Myocyte (in vitro differentiated cells): ENCODE measurements at regions not wholly inside any gene's neighbourhood (a gene's known extent, or its start where the extent isn't known, plus 50 kb on each side); places are given as distances from the start of the nearest gene placed in this dataset.

Source experiments
- DNase-seq: peaks from one replicate; pipeline ENCODE4 v3.0.0-alpha.2; 2012; ENCODE audit warnings: low read depth

DNA sequence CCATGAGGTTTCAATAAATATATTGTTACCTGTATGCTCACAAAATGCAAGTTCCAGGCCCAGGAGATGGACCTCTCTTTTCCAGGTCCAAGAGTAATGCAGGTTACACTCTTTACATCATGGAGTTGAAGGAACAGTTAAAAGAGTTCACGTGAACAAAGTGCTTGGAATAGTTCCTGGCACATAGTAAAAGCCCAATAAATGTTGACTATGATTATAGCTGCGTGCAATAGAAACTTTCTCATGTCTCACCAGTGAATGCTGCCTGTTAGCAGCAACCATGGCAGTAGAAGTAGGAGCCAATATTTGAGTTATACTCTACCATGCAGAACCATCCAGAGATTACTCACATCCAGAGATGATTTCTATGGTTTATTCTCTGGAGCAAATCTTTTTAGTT lies 707.5 kb downstream of the DHX35 start:
- DNase-seq, result no peak

DNA sequence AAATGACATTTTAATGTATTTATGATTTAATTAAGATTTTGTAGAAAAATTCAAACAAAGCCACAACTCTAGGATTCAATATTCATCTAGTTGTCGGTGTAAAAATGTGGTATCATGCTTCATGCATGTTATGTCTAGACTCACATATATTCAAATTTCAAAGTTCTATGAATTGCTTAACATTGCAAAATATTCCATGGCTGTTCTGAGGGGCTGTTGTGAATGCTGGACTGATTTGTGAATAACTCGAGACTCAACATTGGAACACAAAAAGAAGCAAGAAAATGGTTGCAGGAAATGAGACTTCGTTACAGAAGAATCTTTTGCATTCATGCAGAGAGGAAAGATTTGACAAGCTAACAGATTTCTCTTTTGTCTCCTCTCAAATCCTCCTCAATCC lies 705.9 kb downstream of the DHX35 start:
- DNase-seq, result no peak

GRCh38 chr20:39661833-39662232 lies 699.7 kb downstream of the DHX35 start:
- DNase-seq, result peak; percentile 5

GRCh38 chr20:39660965-39661364 lies 698.8 kb downstream of the DHX35 start:
- no peak for DNase-seq

- no peak for DNase-seq
Measured at GRCh38 chr20:39660226-39660625, 698.1 kb downstream of the DHX35 start.

DNA sequence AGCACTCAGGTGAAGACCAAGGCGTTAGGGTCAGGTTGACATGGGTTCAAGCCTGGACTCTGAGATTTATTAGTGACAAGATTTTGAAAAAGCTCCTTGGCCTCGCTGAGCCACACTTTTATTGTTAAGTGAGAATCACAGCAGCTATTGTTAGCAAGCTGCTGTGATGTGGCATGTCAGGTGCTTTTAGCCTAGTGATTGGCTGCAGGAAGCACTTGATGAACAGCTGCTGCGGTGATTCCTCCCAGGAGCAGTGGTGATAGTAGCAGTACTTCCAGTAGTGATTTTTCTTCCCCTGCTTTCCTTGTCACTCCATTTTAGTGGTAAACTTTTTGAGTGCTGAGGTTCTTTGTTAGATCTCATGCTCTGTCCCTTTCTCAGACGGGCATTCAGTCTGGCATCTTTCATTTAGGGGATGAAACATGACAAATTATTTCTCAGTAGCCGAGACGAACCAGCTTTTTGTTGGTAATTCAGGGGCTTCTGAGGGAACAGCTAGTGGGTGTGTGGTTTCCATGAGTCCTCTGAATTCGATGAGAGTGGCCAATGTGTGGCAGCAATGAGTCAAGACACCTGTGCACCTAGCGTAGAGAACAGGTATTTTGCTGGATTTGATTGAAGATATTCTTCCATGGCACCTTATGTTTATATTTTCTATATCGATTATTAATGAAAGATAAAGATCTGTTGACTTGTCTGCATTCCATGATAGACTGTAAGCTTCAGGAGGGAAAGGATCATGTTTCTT lies 696.7 kb downstream of the DHX35 start:
- no peak for DNase-seq

DNA sequence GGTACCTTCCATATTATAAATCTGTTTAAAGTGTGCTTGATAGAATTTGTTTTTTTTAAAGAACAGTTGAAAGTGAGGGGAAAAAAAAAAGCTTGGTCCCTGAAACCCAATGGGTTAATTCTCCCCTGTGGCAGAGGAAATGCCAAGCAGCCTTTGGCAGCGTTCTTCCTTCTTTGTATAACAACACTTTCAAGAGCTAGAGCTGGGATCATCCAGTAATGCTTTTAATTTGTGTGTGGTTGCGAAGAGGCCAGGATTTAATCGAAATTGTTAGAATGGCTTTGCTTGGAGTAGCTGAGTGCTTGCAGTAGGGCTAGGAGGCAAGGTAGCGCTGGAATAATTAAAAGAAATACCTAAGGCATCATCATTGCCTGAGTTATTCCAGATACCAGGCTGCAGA lies 692.0 kb downstream of the DHX35 start:
- DNase-seq, result no peak

GRCh38 chr20:39651645-39652325 lies 689.6 kb downstream of the DHX35 start:
- DNase-seq, result no peak

DNA sequence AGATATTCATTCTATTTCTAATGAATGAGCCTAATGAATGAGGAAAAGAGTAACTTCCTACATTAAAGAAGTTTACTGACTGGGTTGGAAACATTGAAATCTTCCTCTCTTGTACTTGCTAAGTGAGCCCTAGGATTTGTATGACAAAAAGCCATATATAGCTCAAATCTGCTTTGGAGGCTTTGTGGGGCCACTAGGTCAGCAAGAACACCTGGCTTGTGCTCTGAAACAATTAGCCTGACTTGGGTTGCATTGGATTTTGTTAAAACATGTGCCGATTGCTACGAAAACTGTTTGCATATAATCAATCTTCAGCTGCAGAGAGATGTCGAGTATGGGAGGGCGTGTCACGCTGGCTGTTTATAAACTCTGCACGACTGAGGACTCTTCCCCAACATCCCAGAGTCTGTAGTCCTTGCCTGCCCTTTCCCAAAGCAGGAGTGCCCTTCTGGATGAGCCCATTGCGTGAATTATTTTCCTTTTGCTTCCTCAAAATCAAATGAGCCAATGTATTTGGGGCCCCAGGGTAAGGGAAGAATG lies 684.8 kb downstream of the DHX35 start:
- no peak for DNase-seq

GRCh38 chr20:39645131-39645530 lies 683.0 kb downstream of the DHX35 start:
- no peak for DNase-seq

DNA sequence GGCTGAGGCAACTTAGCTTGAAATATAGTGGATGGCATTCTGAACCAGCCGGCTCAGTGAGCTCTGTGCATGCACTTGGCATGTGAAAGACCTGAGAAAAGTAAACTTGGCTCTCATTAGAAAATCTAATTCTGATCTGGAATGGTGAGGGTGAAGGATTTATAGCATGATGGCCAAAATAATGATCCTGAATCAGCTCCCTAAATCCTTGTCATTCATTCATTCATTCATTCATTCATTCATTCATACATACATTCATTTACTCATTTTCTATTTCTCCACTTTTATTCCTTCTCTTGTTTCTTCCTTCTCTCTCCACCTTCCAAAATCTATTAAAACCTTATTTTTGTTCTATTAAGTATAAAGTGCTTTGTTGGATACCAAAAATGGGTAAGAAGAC lies 681.1 kb downstream of the DHX35 start:
- DNase-seq, result no peak

DNA sequence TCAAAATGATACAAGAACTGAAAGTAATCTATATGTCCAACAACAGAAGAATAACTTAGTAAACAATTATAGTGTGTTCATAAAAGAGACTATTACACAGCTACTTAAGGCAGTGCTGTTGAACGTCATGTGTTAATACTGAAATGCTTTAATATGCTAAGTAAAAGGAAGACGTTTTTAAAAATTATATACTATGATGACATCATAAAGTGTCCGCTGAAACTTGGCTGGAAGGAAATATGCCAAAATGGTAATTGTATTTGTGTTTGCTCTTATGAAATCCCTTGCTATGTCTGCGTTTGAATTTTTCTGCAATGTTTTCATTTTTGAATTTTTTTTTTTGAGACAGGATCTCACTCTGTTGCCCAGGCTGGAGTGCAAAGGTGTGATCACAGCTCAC lies 679.3 kb downstream of the DHX35 start:
- no peak for DNase-seq

DNA sequence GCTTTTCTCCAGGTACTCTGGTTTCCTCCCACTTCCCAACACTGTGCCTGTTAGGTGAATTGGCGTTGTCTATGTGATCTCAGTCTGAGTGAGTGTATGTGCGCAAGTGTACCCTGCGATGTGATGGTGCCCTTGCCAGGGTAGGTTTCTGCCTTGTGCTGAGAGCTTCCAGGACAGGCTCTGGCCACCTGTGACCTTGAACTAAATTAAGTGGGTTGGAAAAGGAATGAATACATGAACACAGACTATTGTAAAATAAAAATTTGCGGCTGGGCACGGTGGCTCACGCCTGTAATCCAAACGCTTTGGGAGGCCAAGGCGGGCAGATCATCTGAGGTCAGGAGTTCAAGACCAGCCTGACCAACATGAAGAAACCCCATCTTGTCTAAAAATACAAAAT lies 678.0 kb downstream of the DHX35 start:
- no peak for DNase-seq

GRCh38 chr20:39638731-39639130 lies 676.6 kb downstream of the DHX35 start:
- no peak for DNase-seq

DNA sequence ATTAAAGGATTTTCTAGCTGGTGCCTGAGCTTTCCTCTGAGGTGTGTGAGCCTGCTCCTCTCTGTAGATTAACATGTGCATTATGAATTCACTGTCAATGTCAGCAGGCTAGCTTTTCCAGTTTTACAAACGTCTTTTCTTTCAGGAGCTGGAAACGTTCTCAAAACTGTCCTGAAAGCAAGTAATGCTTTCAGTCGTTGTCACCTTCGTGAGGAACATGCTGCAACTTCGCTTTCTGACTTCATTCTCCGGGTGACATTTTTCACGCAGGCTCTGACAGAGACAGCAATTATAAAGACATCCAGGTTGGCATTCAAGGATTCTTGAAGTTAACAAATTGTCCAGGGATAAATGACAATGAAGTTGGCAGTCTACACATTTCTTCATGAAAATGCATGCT lies 671.5 kb downstream of the DHX35 start:
- no peak for DNase-seq

DNA sequence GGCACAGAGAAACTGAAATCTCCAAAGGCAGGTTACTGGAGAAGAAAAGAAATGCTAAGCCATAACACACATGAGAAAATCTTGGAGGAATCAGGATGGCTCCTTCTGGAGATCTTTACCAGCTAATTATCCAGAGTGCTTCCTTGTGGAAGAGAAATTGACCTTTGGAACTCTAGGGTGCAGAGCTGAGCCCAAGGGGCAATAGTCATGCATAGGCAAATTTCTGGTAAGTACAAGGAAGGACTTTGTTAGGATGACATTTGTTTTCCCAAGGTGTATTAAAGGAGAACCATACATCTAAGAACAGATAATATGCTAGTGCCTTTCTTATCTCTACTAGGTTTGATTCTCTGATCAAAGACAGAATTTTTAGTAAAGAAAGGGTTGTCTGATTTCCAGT lies 670.6 kb downstream of the DHX35 start:
- DNase-seq, result no peak

DNA sequence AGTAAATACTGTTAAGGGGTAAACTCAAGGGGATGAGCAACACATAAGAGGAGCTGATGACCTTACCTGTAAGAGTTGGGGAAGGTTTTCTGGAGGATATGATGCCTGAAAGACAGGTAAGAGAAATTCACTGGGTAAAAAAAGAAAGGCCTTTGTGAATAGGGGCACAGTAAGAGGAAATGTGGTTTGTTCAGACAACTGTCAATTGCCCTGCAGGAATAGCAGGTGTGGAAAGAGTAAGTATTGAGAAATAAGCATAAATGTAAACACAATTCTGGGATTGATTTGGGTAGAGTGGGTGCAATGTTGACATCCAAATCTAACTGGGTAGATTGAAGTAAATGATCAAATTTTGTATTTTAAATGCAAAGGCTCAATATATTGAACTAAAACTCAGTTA lies 670.0 kb downstream of the DHX35 start:
- DNase-seq, result no peak

DNA sequence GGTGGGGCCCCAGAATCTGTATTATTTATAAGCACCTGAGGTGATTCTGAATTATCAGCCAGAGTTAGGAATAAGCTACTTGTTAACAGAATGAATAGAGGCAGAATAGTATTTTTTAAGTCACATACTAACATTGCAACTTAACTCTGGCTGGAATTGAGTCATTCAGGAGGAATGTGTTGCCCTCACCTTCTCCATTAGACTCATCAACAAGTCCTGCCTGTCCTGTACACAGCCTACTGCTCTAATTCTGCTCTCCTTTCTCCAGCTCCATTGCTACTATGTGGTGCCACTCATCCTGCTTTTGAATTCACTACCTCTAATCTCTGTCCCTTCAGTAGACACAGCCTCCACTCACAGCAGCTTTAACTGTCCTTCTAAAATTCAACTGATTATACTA lies 669.4 kb downstream of the DHX35 start:
- no peak for DNase-seq

GRCh38 chr20:39630215-39630908 lies 668.2 kb downstream of the DHX35 start:
- no peak for DNase-seq

- DNase-seq, result no peak
Measured at GRCh38 chr20:39627765-39628164, 665.6 kb downstream of the DHX35 start.

DNA sequence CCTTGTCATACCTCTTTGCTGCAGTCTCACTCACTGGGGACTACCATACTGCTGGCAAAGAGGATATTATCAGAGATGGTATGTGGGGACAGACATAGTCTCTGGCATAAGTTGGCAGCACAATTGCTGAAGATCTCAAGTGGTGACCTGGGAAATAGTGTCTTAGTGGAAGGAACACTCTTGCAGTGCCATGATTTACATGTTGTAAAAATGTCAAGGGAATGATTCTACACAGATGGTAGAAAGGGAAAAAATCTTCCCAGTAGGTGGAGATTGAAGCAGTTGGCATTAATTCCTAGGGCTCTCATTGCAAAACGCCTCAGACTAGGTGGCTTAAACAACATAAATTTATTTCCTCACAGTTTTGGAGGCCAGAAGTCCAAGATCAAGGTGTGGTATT lies 662.2 kb downstream of the DHX35 start:
- DNase-seq, result no peak

- DNase-seq, result no peak
Measured at GRCh38 chr20:39623584-39624234, 661.6 kb downstream of the DHX35 start.
